WTC11 (cell line): ENCODE measurements at regions not wholly inside any gene's neighbourhood (a gene's known extent, or its start where the extent isn't known, plus 50 kb on each side); places are given as distances from the start of the nearest gene placed in this dataset.
A peak's percentile ranks its signal among the peaks of the same experiment; 100 is the strongest.

Experiments
- ATAC-seq: fragments of 200-7000 bp; cut with Tn5 transposase; 2 replicates; pipeline ENCODE4 v1.10.0; 2021; ENCODE audit warnings: mild to moderate bottlenecking, moderate library complexity
- CTCF ChIA-PET: fragments of 300-600 bp; sonication (Branson Sonifier 250); formaldehyde crosslinking; loops from one replicate; lab custom pipeline; 2021; ENCODE audit warnings: antibody characterized with exemption; lab: Charles Lee
- POLR2A ChIA-PET: fragments of 350-600 bp; sonication (Branson Sonifier 250); formaldehyde crosslinking; loops from one replicate; lab custom pipeline; 2021; ENCODE audit warnings: antibody characterized with exemption; lab: Charles Lee
- DNase-seq: peaks from one replicate; pipeline ENCODE4 v3.0.0; 2021; ENCODE audit warnings: low spot score
- H3K27ac Mint-ChIP-seq: 2 replicates; pipeline ENCODE4 v1.8.0; 2021; ENCODE audit warnings: mixed read lengths
- H3K27me3 Mint-ChIP-seq: 2 replicates; pipeline ENCODE4 v1.8.0; 2021; ENCODE audit warnings: low read depth, mild to moderate bottlenecking, moderate library complexity, mixed read lengths
- H3K36me3 Mint-ChIP-seq: 2 replicates; pipeline ENCODE4 v1.8.0; 2021; ENCODE audit warnings: mixed read lengths
- H3K4me1 Mint-ChIP-seq: 2 replicates; pipeline ENCODE4 v1.8.0; 2022; ENCODE audit warnings: mixed read lengths
- H3K4me3 Mint-ChIP-seq: 2 replicates; pipeline ENCODE4 v1.8.0; 2021; ENCODE audit warnings: mild to moderate bottlenecking, moderate library complexity, mixed read lengths
- H3K9me3 Mint-ChIP-seq: 2 replicates; pipeline ENCODE4 v1.8.0; 2021; ENCODE audit warnings: mixed read lengths
- AFF4 ChIP-seq: sonication (generic); formaldehyde crosslinking; IDR thresholded peaks from 2 replicates; pipeline ENCODE4 v1.8.1; 2023; ENCODE audit warnings: mild to moderate bottlenecking, missing genetic modification reagents, borderline replicate concordance
- E2F5 ChIP-seq: sonication (generic); formaldehyde crosslinking; IDR thresholded peaks from 2 replicates; pipeline ENCODE4 v1.8.1; 2022; ENCODE audit warnings: mild to moderate bottlenecking, moderate library complexity, missing genetic modification reagents
- FOXK1 ChIP-seq: sonication (generic); formaldehyde crosslinking; IDR thresholded peaks from 2 replicates; pipeline ENCODE4 v1.8.0; 2022; ENCODE audit warnings: mild to moderate bottlenecking, moderate library complexity, missing genetic modification reagents
- GRHL2 ChIP-seq: fragments of 250-450 bp; sonication (Bioruptor Pico); IDR thresholded peaks from 2 replicates; pipeline ENCODE4 v1.8.0; 2022; ENCODE audit warnings: mild to moderate bottlenecking, moderate library complexity; ENCODE audit not compliant: insufficient replicate concordance, severe bottlenecking
- GTF2I ChIP-seq: fragments of 250-450 bp; sonication (Bioruptor Pico); conservative IDR thresholded peaks from 2 replicates; pipeline ENCODE4 v1.4.0; 2021; ENCODE audit warnings: mild to moderate bottlenecking
- NFATC4 ChIP-seq: fragments of 250-450 bp; sonication (Bioruptor Pico); IDR thresholded peaks from 2 replicates; pipeline ENCODE4 v1.9.0; 2021; ENCODE audit warnings: mild to moderate bottlenecking
- SOX15 ChIP-seq: fragments of 250-450 bp; sonication (Bioruptor Pico); IDR thresholded peaks from 2 replicates; pipeline ENCODE4 v1.9.0; 2021; ENCODE audit warnings: mild to moderate bottlenecking
- SP1 ChIP-seq: sonication (generic); formaldehyde crosslinking; conservative IDR thresholded peaks from 2 replicates; pipeline ENCODE4 v1.8.1; 2022; ENCODE audit warnings: missing genetic modification reagents
- TEAD1 ChIP-seq: sonication (generic); formaldehyde crosslinking; IDR thresholded peaks from 2 replicates; pipeline ENCODE4 v1.8.0; 2022; ENCODE audit warnings: mild to moderate bottlenecking, missing genetic modification reagents
- TP53 ChIP-seq: sonication (generic); formaldehyde crosslinking; IDR thresholded peaks from 2 replicates; pipeline ENCODE4 v1.8.1; 2023; ENCODE audit warnings: mild to moderate bottlenecking, missing genetic modification reagents
- USF2 ChIP-seq: sonication (generic); formaldehyde crosslinking; IDR thresholded peaks from 2 replicates; pipeline ENCODE4 v1.8.1; 2023; ENCODE audit warnings: mild to moderate bottlenecking, missing genetic modification reagents, moderate library complexity
- ZBTB21 ChIP-seq: sonication (generic); formaldehyde crosslinking; IDR thresholded peaks from 2 replicates; pipeline ENCODE4 v1.8.1; 2023; ENCODE audit warnings: mild to moderate bottlenecking, missing genetic modification reagents, borderline replicate concordance
- ZNF317 ChIP-seq: sonication (generic); formaldehyde crosslinking; IDR thresholded peaks from 2 replicates; pipeline ENCODE4 v1.8.1; 2023; ENCODE audit warnings: low read depth, mild to moderate bottlenecking, moderate library complexity, missing genetic modification reagents, borderline replicate concordance
- ZNF416 ChIP-seq: fragments of 250-450 bp; sonication (Bioruptor Pico); IDR thresholded peaks from 2 replicates; pipeline ENCODE4 v1.9.0; 2021; ENCODE audit warnings: mild to moderate bottlenecking, inconsistent platforms
- ZNF423 ChIP-seq: fragments of 250-450 bp; sonication (Bioruptor Pico); IDR thresholded peaks from 2 replicates; pipeline ENCODE4 v2.1.2; 2022; ENCODE audit warnings: mild to moderate bottlenecking, moderate library complexity
- TF ChIP-seq, protein P1 (sequence below): sonication (generic); formaldehyde crosslinking; conservative IDR thresholded peaks from 2 replicates; pipeline ENCODE4 v1.8.1; 2022; ENCODE audit warnings: mild to moderate bottlenecking, missing genetic modification reagents
- TF ChIP-seq, protein P2 (sequence below): sonication (generic); formaldehyde crosslinking; IDR thresholded peaks from 2 replicates; pipeline ENCODE4 v1.8.1; 2023; ENCODE audit warnings: mild to moderate bottlenecking, missing genetic modification reagents, moderate library complexity
- TF ChIP-seq, protein P3 (sequence below): fragments of 250-450 bp; sonication (Bioruptor Pico); IDR thresholded peaks from 2 replicates; pipeline ENCODE4 v1.9.0; 2021; ENCODE audit warnings: moderate library complexity, mild to moderate bottlenecking, inconsistent platforms, borderline replicate concordance

GRCh38 chr4:104211657-104212056 is 283.0 kb downstream of the CXXC4 start:
- H3K9me3 Mint-ChIP-seq = peaks cover 6% of the 10 kb centered on the region
- no peak for ATAC-seq
- no peaks in the 10 kb centered on the region; the same call in 1 of the 2 replicates for H3K27me3 Mint-ChIP-seq
- no peak for TF ChIP-seq TP53
- no peak for TF ChIP-seq GTF2I (CRISPR knock-in tag)
- TF ChIP-seq, all 79 proteins: peak for 0
- no peak overlapping the region for H3K27ac Mint-ChIP-seq
- no peak for DNase-seq
- CTCF ChIA-PET = no interaction called here
- POLR2A ChIA-PET = no interaction called here
- H3K4me3 Mint-ChIP-seq = no peak overlapping the region
- no peaks in the 10 kb centered on the region for H3K36me3 Mint-ChIP-seq
- H3K4me1 Mint-ChIP-seq = peaks cover 7% of the 10 kb centered on the region

- Mint-ChIP-seq H3K4me1 (peaks cover 7% of the 10 kb centered on the region), H3K36me3 (no peaks in the 10 kb centered on the region), H3K4me3 (no peak overlapping the region), H3K9me3 (peaks cover 6% of the 10 kb centered on the region), H3K27ac (peak overlapping the region; percentile 50; the same call in 1 of the 2 replicates), H3K27me3 (no peaks in the 10 kb centered on the region; the same call in 1 of the 2 replicates)
- DNase-seq = no peak
- peak; percentile 97 for ATAC-seq
- ChIA-PET POLR2A (no interaction called here), CTCF (no interaction called here)
- TF ChIP-seq ZNF317 (no peak), E2F5 (CRISPR knock-in tag) (no peak)
These were observed 284.3 kb downstream of the CXXC4 start for GRCh38 chr4:104210420-104210819.

DNA sequence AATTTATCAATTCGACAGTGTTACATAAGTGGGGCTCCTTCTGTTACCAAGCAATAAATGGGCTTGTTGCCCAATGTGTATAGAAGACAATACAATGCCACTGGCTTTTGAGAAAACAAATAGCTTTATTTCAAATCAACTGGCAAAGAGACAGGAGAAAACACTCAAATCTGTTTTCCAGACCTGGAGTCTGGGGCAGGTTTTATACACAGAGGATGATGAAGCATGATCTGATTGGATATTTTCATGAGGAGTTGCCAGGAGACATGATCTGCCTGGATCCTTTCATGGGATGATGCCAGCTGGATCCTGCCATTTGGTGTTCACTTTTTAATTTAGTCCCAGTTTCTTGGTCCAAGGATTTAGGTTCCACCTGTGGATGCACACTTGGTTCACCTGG is 287.9 kb downstream of the CXXC4 start:
- POLR2A ChIA-PET = no interaction called here
- H3K27me3 Mint-ChIP-seq = no peaks in the 10 kb centered on the region
- CTCF ChIA-PET = no interaction called here
- no peak for TF ChIP-seq NFATC4
- TF ChIP-seq, protein P1, sequence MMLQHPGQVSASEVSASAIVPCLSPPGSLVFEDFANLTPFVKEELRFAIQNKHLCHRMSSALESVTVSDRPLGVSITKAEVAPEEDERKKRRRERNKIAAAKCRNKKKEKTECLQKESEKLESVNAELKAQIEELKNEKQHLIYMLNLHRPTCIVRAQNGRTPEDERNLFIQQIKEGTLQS = no peak
- DNase-seq (no peak), ATAC-seq (no peak)
- H3K36me3 Mint-ChIP-seq = no peaks in the 10 kb centered on the region
- H3K27ac Mint-ChIP-seq = no peak overlapping the region
- peaks cover 7% of the 10 kb centered on the region for H3K4me1 Mint-ChIP-seq
- H3K4me3 Mint-ChIP-seq = no peak overlapping the region
- peaks cover 6% of the 10 kb centered on the region; the same call in 1 of the 2 replicates for H3K9me3 Mint-ChIP-seq

DNA sequence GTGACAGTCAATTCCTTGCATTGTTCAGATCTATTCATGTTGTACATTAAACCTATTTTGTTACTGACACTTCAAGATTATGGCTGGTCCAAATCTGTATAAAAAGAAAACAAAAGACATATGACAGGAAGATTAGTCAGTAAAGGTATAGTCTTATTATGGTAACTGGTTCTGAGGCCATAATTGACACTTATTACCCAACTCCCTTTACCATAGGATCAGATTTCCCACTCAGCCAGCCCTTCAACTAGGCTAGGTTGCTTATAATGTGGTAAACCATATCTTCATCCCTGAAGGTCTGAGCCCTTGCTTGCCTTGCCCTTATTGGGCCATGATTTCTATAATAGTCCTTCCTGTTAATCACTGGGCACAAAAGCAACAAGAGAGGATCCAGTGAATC is 289.6 kb downstream of the CXXC4 start:
- DNase-seq (no peak), ATAC-seq (no peak)
- Mint-ChIP-seq H3K36me3 (no peaks in the 10 kb centered on the region), H3K4me1 (no peaks in the 10 kb centered on the region; the same call in 1 of the 2 replicates), H3K4me3 (no peak overlapping the region), H3K27me3 (no peaks in the 10 kb centered on the region), H3K9me3 (peaks cover 6% of the 10 kb centered on the region; the same call in 1 of the 2 replicates), H3K27ac (no peak overlapping the region)
- no peak for TF ChIP-seq ZNF423 (CRISPR knock-in tag)
- TF ChIP-seq, protein P2, sequence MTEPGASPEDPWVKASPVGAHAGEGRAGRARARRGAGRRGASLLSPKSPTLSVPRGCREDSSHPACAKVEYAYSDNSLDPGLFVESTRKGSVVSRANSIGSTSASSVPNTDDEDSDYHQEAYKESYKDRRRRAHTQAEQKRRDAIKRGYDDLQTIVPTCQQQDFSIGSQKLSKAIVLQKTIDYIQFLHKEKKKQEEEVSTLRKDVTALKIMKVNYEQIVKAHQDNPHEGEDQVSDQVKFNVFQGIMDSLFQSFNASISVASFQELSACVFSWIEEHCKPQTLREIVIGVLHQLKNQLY = no peak
- TF ChIP-seq E2F5 (CRISPR knock-in tag) = no peak
- no peak for TF ChIP-seq SP1 (CRISPR knock-in tag)
- TF ChIP-seq USF2 = no peak
- TF ChIP-seq SOX15 = no peak
- TF ChIP-seq ZNF416 = no peak
- TF ChIP-seq GRHL2 = no peak
- POLR2A ChIA-PET = no interaction called here
- CTCF ChIA-PET = no interaction called here

GRCh38 chr4:104188301-104188700 is 306.4 kb downstream of the CXXC4 start:
- ChIA-PET CTCF (no interaction called here), POLR2A (interaction anchor here (0.6 kb wide), 1 partner anchor 140 kb away, joined by 3 read pairs; no protein-coding TSS in a partner anchor)
- Mint-ChIP-seq H3K4me1 (no peaks in the 10 kb centered on the region), H3K27me3 (no peaks in the 10 kb centered on the region), H3K4me3 (no peak overlapping the region), H3K9me3 (no peaks in the 10 kb centered on the region), H3K36me3 (no peaks in the 10 kb centered on the region), H3K27ac (no peak overlapping the region)
- DNase-seq = no peak
- ATAC-seq = no peak
- TF ChIP-seq AFF4 (CRISPR knock-in tag) (no peak), SP1 (CRISPR knock-in tag) (no peak), FOXK1 (CRISPR knock-in tag) (no peak), E2F5 (CRISPR knock-in tag) (no peak), ZBTB21 (CRISPR knock-in tag) (no peak), TEAD1 (CRISPR knock-in tag) (no peak)
- TF ChIP-seq, protein P3, sequence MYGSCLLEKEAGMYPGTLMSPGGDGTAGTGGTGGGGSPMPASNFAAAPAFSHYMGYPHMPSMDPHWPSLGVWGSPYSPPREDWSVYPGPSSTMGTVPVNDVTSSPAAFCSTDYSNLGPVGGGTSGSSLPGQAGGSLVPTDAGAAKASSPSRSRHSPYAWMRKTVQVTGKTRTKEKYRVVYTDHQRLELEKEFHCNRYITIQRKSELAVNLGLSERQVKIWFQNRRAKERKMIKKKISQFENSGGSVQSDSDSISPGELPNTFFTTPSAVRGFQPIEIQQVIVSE (CRISPR knock-in tag) = no peak
